ENCODE measurements at regions not wholly inside any gene's neighbourhood (a gene's known extent, or its start where the extent isn't known, plus 50 kb on each side); places are given as distances from the start of the nearest gene placed in this dataset.

DNA sequence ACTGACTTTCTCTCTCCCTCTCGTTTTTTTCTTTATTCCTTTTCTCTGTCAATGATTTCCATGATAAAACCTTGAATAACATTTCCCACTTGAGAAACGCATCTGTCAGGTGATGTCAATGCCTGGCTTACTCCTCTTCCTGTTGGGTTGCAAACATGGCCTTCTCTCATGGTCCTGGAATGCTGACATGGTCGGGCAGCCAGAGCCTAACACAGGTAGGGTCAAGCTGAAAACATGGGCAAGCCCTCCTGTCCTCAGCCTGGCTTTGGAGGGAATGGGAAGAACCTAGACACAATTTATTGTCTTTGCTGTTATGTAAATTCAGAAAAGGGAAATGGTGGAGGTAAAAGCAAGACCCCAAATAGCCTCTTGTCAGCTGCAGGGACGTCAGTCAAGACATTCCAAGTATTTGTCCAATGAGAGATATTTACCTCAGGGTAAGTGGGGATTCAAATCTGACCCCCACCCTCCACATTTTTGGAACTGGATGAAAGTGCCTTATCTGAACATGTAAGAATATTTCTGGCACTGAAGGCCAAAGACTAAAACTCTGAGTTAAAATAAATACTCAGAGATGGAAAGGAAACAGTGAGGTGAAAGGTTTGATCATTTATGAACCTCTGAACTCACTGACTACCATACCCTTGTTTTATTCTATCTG is 473.8 kb downstream of the SPRY1 start:
- TF ChIP-seq, protein P1, sequence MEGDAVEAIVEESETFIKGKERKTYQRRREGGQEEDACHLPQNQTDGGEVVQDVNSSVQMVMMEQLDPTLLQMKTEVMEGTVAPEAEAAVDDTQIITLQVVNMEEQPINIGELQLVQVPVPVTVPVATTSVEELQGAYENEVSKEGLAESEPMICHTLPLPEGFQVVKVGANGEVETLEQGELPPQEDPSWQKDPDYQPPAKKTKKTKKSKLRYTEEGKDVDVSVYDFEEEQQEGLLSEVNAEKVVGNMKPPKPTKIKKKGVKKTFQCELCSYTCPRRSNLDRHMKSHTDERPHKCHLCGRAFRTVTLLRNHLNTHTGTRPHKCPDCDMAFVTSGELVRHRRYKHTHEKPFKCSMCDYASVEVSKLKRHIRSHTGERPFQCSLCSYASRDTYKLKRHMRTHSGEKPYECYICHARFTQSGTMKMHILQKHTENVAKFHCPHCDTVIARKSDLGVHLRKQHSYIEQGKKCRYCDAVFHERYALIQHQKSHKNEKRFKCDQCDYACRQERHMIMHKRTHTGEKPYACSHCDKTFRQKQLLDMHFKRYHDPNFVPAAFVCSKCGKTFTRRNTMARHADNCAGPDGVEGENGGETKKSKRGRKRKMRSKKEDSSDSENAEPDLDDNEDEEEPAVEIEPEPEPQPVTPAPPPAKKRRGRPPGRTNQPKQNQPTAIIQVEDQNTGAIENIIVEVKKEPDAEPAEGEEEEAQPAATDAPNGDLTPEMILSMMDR (conservative IDR thresholded peaks at IDR 0.05; ENCODE audit: low read length): no peak
- no peak for DNase-seq (ENCODE audit: low read depth)
- no peak overlapping the region for H3K4me3 ChIP-seq (ENCODE audit: low read length)

GRCh38 chr4:123871341-123871740 is 474.7 kb downstream of the SPRY1 start:
- TF ChIP-seq, protein P1 (conservative IDR thresholded peaks at IDR 0.05; ENCODE audit: low read length): no peak
- H3K4me3 ChIP-seq (ENCODE audit: low read length): no peak overlapping the region
- DNase-seq (ENCODE audit: low read depth): no peak

- DNase-seq (ENCODE audit: low read depth): no peak
- no peak overlapping the region for H3K4me3 ChIP-seq (ENCODE audit: low read length)
- TF ChIP-seq, protein P1 (conservative IDR thresholded peaks at IDR 0.05; ENCODE audit: low read length): no peak
Observed at GRCh38 chr4:123874063-123874462, 477.5 kb downstream of the SPRY1 start.

DNA sequence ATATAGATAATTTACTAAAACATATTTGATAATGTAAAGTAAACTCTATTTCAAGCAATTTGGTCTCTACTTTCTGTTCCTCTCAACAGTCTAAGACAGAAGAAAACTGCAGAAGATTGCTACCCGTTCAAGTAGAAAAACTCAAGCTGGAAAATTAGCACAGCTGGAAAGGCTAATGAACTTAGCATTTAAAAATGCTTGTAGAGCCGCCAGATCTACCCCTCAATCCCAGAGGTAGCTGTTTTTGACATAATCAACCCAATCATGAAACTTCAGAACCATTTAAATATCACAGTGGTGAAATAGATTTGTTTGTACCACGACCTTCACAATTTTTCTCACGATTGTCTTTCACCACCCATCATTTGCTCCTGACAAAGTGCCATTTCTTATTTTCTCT is 479.5 kb downstream of the SPRY1 start:
- no peak overlapping the region for H3K4me3 ChIP-seq (ENCODE audit: low read length)
- DNase-seq (ENCODE audit: low read depth): no peak
- TF ChIP-seq, protein P1 (conservative IDR thresholded peaks at IDR 0.05; ENCODE audit: low read length): no peak

DNA sequence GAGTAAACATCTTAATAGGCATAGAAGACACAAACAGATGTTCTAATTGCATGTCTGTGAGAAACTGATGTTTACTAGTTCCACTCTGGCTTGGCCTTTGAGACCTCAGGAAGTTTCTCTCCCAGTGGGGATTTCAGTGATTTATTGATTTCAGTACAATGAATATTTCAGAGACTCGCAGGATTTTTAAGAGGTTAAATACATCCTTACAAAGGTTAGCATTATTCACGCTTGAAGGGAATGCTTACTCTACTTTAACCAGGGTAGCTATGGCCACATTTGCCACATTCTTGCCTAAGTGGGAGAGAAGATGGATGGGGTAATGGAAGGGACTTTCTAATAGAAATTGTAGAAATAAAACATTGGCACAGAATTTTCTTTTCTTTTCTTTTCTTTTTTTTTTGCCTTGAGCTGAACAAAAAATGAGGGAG is 480.1 kb downstream of the SPRY1 start:
- TF ChIP-seq, protein P1 (conservative IDR thresholded peaks at IDR 0.05; ENCODE audit: low read length): no peak
- DNase-seq (ENCODE audit: low read depth): peak; percentile 48
- H3K4me3 ChIP-seq (ENCODE audit: low read length): no peak overlapping the region

DNA sequence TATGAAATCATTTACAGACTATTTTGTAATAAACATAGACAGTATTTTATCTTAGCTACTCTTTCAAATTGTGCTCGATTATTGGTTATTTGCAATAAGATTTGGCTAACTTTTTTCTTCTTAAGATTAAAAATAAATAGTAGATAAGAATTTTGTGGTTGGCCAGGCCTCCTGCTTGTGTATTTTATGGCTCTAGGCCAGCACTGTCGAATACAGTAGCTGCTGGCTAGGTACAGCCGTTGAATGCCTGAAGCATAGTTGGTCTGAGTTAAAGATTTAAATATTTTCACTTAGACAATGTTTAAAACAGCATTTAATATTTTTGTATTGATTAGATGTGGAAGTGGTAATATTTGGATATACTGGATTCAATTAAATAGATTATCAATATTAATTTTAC is 481.0 kb downstream of the SPRY1 start:
- no peak for DNase-seq (ENCODE audit: low read depth)
- TF ChIP-seq, protein P1 (conservative IDR thresholded peaks at IDR 0.05; ENCODE audit: low read length): no peak
- no peak overlapping the region for H3K4me3 ChIP-seq (ENCODE audit: low read length)

DNA sequence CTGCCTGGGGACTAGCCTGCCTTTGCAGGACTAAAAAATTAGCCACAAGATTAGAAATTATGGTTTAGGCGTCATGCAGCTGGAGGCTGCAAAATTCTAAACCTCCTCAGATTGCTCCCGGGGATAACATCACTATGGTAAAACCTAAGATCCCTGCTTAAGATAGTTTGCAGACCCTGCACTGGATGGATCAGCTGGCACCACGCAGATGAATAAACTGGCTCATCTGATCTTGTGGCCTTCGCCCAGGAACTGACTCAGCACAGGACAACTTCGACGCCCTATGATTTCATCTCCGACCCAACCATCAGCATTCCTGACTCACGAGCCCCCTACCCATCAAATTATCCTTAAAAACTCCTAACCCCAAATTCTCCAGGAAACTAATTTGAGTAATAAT is 482.4 kb downstream of the SPRY1 start:
- TF ChIP-seq, protein P1 (conservative IDR thresholded peaks at IDR 0.05; ENCODE audit: low read length): no peak

More for the DNA sequence above, 482.4 kb downstream of the SPRY1 start:
- no peak overlapping the region for H3K4me3 ChIP-seq (ENCODE audit: low read length)
- DNase-seq (ENCODE audit: low read depth): no peak
